ENCODE measurements at regions not wholly inside any gene's neighbourhood (a gene's known extent, or its start where the extent isn't known, plus 50 kb on each side); places are given as distances from the start of the nearest gene placed in this dataset.

DNA sequence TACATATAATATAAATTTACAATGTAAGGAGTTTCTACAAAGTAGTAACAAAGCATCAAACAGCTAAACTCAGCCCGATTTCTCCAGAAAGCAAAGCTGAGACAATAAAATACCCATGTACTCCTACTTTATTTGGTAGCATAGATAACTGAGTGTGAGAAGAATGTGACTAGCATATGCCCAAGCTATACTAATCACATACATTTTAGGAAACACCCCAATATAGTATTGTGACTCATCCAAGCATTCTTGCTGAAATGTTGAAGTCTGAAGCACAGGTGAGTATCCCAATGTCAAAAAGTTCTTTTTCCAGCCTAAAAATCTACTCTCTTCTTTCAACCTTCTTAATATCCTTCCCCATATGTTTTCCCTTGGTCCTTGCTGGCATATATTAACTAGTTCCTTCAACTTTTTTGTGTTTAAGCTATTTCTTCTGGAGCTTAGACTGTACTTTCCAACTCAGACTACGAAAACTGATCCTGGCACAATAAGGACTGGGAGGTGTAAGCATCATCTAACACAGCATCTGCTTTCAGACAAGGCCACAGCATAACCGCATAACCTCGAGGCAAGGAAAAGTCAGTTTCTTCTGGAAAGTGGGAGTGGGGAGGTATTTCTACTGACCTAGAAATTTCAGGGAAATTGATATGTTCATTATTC, 163.0 kb upstream of the RNPC3 start:
- TF ChIP-seq, protein P1, sequence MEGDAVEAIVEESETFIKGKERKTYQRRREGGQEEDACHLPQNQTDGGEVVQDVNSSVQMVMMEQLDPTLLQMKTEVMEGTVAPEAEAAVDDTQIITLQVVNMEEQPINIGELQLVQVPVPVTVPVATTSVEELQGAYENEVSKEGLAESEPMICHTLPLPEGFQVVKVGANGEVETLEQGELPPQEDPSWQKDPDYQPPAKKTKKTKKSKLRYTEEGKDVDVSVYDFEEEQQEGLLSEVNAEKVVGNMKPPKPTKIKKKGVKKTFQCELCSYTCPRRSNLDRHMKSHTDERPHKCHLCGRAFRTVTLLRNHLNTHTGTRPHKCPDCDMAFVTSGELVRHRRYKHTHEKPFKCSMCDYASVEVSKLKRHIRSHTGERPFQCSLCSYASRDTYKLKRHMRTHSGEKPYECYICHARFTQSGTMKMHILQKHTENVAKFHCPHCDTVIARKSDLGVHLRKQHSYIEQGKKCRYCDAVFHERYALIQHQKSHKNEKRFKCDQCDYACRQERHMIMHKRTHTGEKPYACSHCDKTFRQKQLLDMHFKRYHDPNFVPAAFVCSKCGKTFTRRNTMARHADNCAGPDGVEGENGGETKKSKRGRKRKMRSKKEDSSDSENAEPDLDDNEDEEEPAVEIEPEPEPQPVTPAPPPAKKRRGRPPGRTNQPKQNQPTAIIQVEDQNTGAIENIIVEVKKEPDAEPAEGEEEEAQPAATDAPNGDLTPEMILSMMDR (conservative IDR thresholded peaks at IDR 0.05; ENCODE audit: low read length) = no peak
- no peak for TF ChIP-seq EZH2phosphoT487 (IDR thresholded peaks at IDR 0.05; ENCODE audit: borderline replicate concordance, low read depth, low read length)

All from OCI-LY7 (cell line).